ENCODE measurements at regions not wholly inside any gene's neighbourhood (a gene's known extent, or its start where the extent isn't known, plus 50 kb on each side); places are given as distances from the start of the nearest gene placed in this dataset.

DNA sequence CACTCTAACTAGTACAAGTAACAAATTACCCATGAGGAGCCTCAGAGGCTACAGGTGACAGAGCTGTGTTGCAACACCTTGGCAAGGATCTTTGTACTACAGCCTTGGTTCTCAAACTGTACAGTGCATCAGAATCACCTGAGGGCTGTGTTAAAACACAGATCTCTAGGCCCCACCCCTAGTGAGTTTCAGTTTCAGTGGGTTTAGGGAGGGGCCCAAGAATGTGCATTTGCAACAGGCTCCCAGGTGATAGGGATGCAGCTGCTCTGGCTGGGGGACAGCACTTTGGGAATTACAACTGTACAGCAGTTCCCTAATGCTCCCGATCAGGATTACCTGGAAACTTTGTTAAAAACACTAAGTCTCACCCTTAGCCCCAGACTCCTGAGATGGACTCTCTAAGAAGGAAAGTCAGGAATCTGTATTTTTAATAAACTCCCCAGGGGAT, 66.1 kb upstream of the NR2F2 start:
- TF ChIP-seq, protein P1, sequence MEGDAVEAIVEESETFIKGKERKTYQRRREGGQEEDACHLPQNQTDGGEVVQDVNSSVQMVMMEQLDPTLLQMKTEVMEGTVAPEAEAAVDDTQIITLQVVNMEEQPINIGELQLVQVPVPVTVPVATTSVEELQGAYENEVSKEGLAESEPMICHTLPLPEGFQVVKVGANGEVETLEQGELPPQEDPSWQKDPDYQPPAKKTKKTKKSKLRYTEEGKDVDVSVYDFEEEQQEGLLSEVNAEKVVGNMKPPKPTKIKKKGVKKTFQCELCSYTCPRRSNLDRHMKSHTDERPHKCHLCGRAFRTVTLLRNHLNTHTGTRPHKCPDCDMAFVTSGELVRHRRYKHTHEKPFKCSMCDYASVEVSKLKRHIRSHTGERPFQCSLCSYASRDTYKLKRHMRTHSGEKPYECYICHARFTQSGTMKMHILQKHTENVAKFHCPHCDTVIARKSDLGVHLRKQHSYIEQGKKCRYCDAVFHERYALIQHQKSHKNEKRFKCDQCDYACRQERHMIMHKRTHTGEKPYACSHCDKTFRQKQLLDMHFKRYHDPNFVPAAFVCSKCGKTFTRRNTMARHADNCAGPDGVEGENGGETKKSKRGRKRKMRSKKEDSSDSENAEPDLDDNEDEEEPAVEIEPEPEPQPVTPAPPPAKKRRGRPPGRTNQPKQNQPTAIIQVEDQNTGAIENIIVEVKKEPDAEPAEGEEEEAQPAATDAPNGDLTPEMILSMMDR (IDR thresholded peaks at IDR 0.05; ENCODE audit: low read depth, low read length), result no peak
- no peak for TF ChIP-seq EZH2phosphoT487 (IDR thresholded peaks at IDR 0.05; ENCODE audit: low read depth)

Data from OCI-LY3 (cell line).